Calu3 (cell line): ENCODE measurements at regions not wholly inside any gene's neighbourhood (a gene's known extent, or its start where the extent isn't known, plus 50 kb on each side); places are given as distances from the start of the nearest gene placed in this dataset.

Experiments used
- BruUV-seq: library from RNA; stranded (reverse); fragments of 400-500 nt; replicated peaks from 2 replicates; lab custom pipeline; 2021; lab: Mats Ljungman, UMichigan
- CTCF ChIA-PET: fragments of 300-600 bp; sonication (Branson Sonifier 250); formaldehyde crosslinking; loops from one replicate; lab custom pipeline; 2022; ENCODE audit warnings: antibody characterized with exemption; lab: Charles Lee
- DNase-seq: peaks from one replicate; pipeline ENCODE4 v3.0.0; 2022
- H3K27ac Mint-ChIP-seq: one replicate; pipeline ENCODE4 v1.8.0; 2022; ENCODE audit warnings: mixed read lengths; ENCODE audit not compliant: unreplicated experiment
- H3K27me3 Mint-ChIP-seq: one replicate; pipeline ENCODE4 v1.8.0; 2022; ENCODE audit warnings: mixed read lengths; ENCODE audit not compliant: unreplicated experiment
- H3K36me3 Mint-ChIP-seq: one replicate; pipeline ENCODE4 v1.8.0; 2022; ENCODE audit warnings: mild to moderate bottlenecking, moderate library complexity, mixed read lengths; ENCODE audit not compliant: insufficient read depth, unreplicated experiment
- H3K4me1 Mint-ChIP-seq: one replicate; pipeline ENCODE4 v1.8.0; 2022; ENCODE audit warnings: mild to moderate bottlenecking, low read depth, mixed read lengths; ENCODE audit not compliant: unreplicated experiment
- H3K4me3 Mint-ChIP-seq: one replicate; pipeline ENCODE4 v1.8.0; 2022; ENCODE audit warnings: mild to moderate bottlenecking, low read depth, moderate library complexity, mixed read lengths; ENCODE audit not compliant: unreplicated experiment
- H3K9me3 Mint-ChIP-seq: one replicate; pipeline ENCODE4 v1.8.0; 2022; ENCODE audit warnings: low read depth, mixed read lengths; ENCODE audit not compliant: unreplicated experiment
- intact Hi-C: fragments of 100-400 bp; cut with micrococcal nuclease; formaldehyde crosslinking; loops from one replicate; pipeline ENCODE4 v1.10.0; 2022; ENCODE audit not compliant: unreplicated experiment
- TF ChIP-seq, protein P1 (sequence below): fragments of 200-600 bp; IDR thresholded peaks from one replicate; pipeline ENCODE4 v1.8.0; 2022; ENCODE audit warnings: antibody characterized with exemption; ENCODE audit not compliant: unreplicated experiment

DNA sequence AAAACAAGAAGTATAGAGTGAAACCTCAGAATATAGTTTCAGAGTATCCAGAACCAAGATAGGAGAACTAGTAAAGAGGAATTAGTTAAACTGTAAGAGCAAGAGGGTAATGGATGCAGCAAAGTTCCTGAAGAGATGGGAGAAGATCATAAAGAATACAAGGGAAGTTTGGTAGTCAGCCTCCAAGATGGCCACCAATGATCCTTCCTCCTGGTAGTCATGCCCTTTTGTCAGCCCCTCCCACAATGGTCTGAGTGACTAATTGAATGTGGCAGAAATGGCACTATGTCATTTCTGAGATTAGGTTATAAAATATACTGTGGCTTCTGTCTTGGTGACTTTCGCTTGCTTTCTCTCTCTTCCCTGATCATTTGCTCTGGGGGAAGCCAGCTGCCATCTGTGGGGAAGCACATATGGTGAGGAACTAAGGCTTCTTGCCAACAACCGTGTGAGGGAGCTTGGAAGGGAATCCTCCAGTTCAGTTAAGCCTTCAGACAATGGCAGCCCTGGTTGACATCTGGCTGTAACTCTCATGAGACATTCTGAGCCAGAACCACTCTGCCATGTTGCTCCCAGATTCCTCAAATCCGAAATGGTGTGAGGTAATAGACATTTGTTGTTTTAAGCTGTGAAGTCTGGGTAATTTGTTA is 55.3 kb upstream of the AMN1 start:
- TF ChIP-seq, protein P1, sequence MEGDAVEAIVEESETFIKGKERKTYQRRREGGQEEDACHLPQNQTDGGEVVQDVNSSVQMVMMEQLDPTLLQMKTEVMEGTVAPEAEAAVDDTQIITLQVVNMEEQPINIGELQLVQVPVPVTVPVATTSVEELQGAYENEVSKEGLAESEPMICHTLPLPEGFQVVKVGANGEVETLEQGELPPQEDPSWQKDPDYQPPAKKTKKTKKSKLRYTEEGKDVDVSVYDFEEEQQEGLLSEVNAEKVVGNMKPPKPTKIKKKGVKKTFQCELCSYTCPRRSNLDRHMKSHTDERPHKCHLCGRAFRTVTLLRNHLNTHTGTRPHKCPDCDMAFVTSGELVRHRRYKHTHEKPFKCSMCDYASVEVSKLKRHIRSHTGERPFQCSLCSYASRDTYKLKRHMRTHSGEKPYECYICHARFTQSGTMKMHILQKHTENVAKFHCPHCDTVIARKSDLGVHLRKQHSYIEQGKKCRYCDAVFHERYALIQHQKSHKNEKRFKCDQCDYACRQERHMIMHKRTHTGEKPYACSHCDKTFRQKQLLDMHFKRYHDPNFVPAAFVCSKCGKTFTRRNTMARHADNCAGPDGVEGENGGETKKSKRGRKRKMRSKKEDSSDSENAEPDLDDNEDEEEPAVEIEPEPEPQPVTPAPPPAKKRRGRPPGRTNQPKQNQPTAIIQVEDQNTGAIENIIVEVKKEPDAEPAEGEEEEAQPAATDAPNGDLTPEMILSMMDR, result no peak
- Mint-ChIP-seq H3K4me3 (no peak overlapping the region), H3K27ac (no peak overlapping the region), H3K9me3 (peaks cover 4% of the 10 kb centered on the region), H3K36me3 (peaks cover 4% of the 10 kb centered on the region), H3K27me3 (no peaks in the 10 kb centered on the region), H3K4me1 (no peaks in the 10 kb centered on the region)
- CTCF ChIA-PET, result no interaction called here
- intact Hi-C loops, result no loop called here
- no peak for DNase-seq
- no TSS peak for BruUV-seq

GRCh38 chr12:31783556-31783955 is 54.7 kb upstream of the AMN1 start:
- TF ChIP-seq, protein P1, result no peak
- CTCF ChIA-PET, result no interaction called here
- peaks cover 4% of the 10 kb centered on the region for H3K36me3 Mint-ChIP-seq
- no peak overlapping the region for H3K4me3 Mint-ChIP-seq
- H3K9me3 Mint-ChIP-seq, result peaks cover 4% of the 10 kb centered on the region
- DNase-seq, result no peak
- H3K4me1 Mint-ChIP-seq, result no peaks in the 10 kb centered on the region
- H3K27ac Mint-ChIP-seq, result no peak overlapping the region
- no TSS peak for BruUV-seq
- H3K27me3 Mint-ChIP-seq, result no peaks in the 10 kb centered on the region
- intact Hi-C loops, result no loop called here

GRCh38 chr12:31781894-31782540 is 53.2 kb upstream of the AMN1 start:
- no peak for DNase-seq
- peaks cover 4% of the 10 kb centered on the region for H3K9me3 Mint-ChIP-seq
- TF ChIP-seq, protein P1, result no peak
- H3K27ac Mint-ChIP-seq, result no peak overlapping the region
- intact Hi-C loops, result no loop called here
- no peaks in the 10 kb centered on the region for H3K4me1 Mint-ChIP-seq
- no peaks in the 10 kb centered on the region for H3K27me3 Mint-ChIP-seq
- no peak overlapping the region for H3K4me3 Mint-ChIP-seq
- CTCF ChIA-PET, result interaction anchor here (0.6 kb wide), 2 partner anchors 62 to 139 kb away, joined by 3 read pairs; no protein-coding TSS in a partner anchor
- H3K36me3 Mint-ChIP-seq, result no peaks in the 10 kb centered on the region
- no TSS peak for BruUV-seq

DNA sequence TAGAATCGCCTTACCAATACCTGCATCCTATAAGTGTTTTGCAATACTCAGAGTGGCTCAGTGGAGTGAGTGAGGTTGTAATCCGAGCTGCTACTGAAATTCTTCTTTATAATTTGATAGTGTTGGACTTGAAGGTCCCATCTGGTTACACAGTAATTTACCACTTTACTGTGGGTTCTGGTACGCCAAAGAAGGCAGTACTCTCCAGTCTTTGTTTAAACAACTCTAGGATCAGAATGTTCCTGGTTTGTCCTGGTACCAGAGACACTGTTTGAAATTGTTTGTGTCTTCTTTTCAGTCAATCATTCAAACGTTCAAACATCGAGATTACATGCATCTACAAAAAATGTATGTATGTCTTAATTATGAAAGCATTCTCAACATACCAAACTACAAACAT is 51.3 kb upstream of the AMN1 start:
- no peaks in the 10 kb centered on the region for H3K36me3 Mint-ChIP-seq
- TF ChIP-seq, protein P1, result no peak
- no peak for DNase-seq
- no peak overlapping the region for H3K4me3 Mint-ChIP-seq
- BruUV-seq, result no TSS peak
- H3K27ac Mint-ChIP-seq, result no peak overlapping the region
- H3K9me3 Mint-ChIP-seq, result peaks cover 4% of the 10 kb centered on the region
- intact Hi-C loops, result no loop called here
- CTCF ChIA-PET, result no interaction called here
- no peaks in the 10 kb centered on the region for H3K4me1 Mint-ChIP-seq
- no peaks in the 10 kb centered on the region for H3K27me3 Mint-ChIP-seq
